ENCODE measurements at regions not wholly inside any gene's neighbourhood (a gene's known extent, or its start where the extent isn't known, plus 50 kb on each side); places are given as distances from the start of the nearest gene placed in this dataset.

GRCh38 chr2:10970666-10971065 is 58.9 kb downstream of the KCNF1 start:
- no peak for TF ChIP-seq CTCF (IDR thresholded peaks at IDR 0.05)
- no peak overlapping the region for H3K27ac Mint-ChIP-seq
- intact Hi-C loops (cut with micrococcal nuclease), result no loop called here
- DNase-seq (no peak), ATAC-seq (ENCODE audit: low read depth) (no peak)
- no peaks in the 10 kb centered on the region for H3K36me3 Mint-ChIP-seq (ENCODE audit: low read depth)
- no peaks in the 10 kb centered on the region for H3K4me1 Mint-ChIP-seq
- no peaks in the 10 kb centered on the region for H3K9me3 Mint-ChIP-seq
- peaks cover 12% of the 10 kb centered on the region for H3K27me3 Mint-ChIP-seq
- POLR2A ChIA-PET, result no interaction called here
- CTCF ChIA-PET, result no interaction called here
- H3K4me3 Mint-ChIP-seq, result no peak overlapping the region

GRCh38 chr2:10971161-10971887 is 59.6 kb downstream of the KCNF1 start:
- ATAC-seq (ENCODE audit: low read depth) (no peak), DNase-seq (no peak)
- no peak overlapping the region for H3K27ac Mint-ChIP-seq
- H3K9me3 Mint-ChIP-seq, result no peaks in the 10 kb centered on the region
- CTCF ChIA-PET, result no interaction called here
- intact Hi-C loops (cut with micrococcal nuclease), result no loop called here
- no peak overlapping the region for H3K4me3 Mint-ChIP-seq
- H3K4me1 Mint-ChIP-seq, result no peaks in the 10 kb centered on the region
- TF ChIP-seq CTCF (IDR thresholded peaks at IDR 0.05), result no peak
- peaks cover 10% of the 10 kb centered on the region for H3K27me3 Mint-ChIP-seq
- no peaks in the 10 kb centered on the region for H3K36me3 Mint-ChIP-seq (ENCODE audit: low read depth)
- POLR2A ChIA-PET, result no interaction called here

GRCh38 chr2:10971888-10972260 is 60.1 kb downstream of the KCNF1 start:
- Mint-ChIP-seq H3K36me3 (ENCODE audit: low read depth) (no peaks in the 10 kb centered on the region), H3K4me3 (no peak overlapping the region), H3K27me3 (peaks cover 9% of the 10 kb centered on the region), H3K27ac (no peak overlapping the region), H3K9me3 (no peaks in the 10 kb centered on the region), H3K4me1 (no peaks in the 10 kb centered on the region)
- CTCF ChIA-PET, result no interaction called here
- TF ChIP-seq CTCF (IDR thresholded peaks at IDR 0.05), result no peak
- ATAC-seq (ENCODE audit: low read depth) (no peak), DNase-seq (no peak)
- intact Hi-C loops (cut with micrococcal nuclease), result no loop called here
- POLR2A ChIA-PET, result no interaction called here

- ATAC-seq (ENCODE audit: low read depth) (no peak), DNase-seq (no peak)
- CTCF ChIA-PET, result no interaction called here
- Mint-ChIP-seq H3K27me3 (peaks cover 11% of the 10 kb centered on the region), H3K27ac (no peak overlapping the region), H3K36me3 (ENCODE audit: low read depth) (no peaks in the 10 kb centered on the region), H3K4me3 (no peak overlapping the region), H3K4me1 (no peaks in the 10 kb centered on the region), H3K9me3 (no peaks in the 10 kb centered on the region)
- POLR2A ChIA-PET, result no interaction called here
- no peak for TF ChIP-seq CTCF (IDR thresholded peaks at IDR 0.05)
- intact Hi-C loops (cut with micrococcal nuclease), result no loop called here
These were observed 61.1 kb downstream of the KCNF1 start for GRCh38 chr2:10972683-10973433.

- intact Hi-C loops (cut with micrococcal nuclease), result no loop called here
- no peaks in the 10 kb centered on the region for H3K36me3 Mint-ChIP-seq (ENCODE audit: low read depth)
- ATAC-seq (ENCODE audit: low read depth) (no peak), DNase-seq (no peak)
- CTCF ChIA-PET, result no interaction called here
- no peak overlapping the region for H3K27ac Mint-ChIP-seq
- no peaks in the 10 kb centered on the region for H3K9me3 Mint-ChIP-seq
- no peak for TF ChIP-seq CTCF (IDR thresholded peaks at IDR 0.05)
- no peak overlapping the region for H3K4me3 Mint-ChIP-seq
- peaks cover 11% of the 10 kb centered on the region for H3K27me3 Mint-ChIP-seq
- POLR2A ChIA-PET, result no interaction called here
- H3K4me1 Mint-ChIP-seq, result no peaks in the 10 kb centered on the region
These were observed 62.0 kb downstream of the KCNF1 start for GRCh38 chr2:10973766-10974165.
